ENCODE measurements at regions not wholly inside any gene's neighbourhood (a gene's known extent, or its start where the extent isn't known, plus 50 kb on each side); places are given as distances from the start of the nearest gene placed in this dataset.
"Not testable (repeated sequence)": the region's sequence is repeated elsewhere in the genome, so short reads cannot be mapped to it uniquely, and the experiment has no call there.

- DNase-seq: no peak
Observed at GRCh38 chr17:72372185-72372584, 251.4 kb downstream of the SOX9 start.

DNA sequence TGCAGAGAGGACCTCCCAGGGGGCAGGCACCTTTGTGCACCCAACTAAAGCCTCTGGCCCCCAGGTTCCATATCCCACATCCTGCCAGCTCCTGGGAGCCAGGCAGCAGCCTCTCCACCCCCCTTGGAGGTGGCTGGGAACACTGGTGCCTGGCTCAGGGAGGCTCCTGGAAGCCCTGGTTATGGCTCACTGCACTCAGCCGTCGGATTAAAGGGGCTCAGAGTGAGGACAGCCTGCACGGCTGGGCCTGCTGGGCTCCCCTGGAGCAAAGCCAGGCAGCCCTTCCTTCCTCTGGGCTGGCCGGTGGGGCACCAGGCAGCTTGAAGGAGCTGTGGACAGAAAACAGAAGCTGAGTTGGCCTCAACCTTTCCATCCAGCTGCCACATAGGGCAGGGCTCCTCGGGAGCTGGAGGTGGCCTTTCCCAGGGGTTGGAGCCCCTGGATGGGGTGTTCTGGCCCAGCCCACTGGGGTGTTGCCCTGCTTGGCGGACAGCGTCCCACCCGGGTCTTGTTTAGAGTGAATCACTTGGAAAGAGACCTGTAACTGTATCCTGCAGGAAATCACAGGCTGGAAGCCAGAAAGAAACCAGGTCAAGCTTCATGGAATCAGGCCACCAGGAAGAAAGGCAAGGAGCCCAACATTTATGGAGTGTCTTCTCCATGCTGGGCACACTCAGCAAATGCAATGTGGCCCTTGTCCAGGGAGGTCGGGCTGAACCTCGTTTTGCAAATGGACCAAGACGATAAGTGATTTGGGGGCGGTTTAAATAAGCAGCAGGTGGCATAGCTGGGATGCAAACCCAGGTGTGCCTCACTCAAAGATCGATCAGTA lies 253.3 kb downstream of the SOX9 start:
- DNase-seq: no peak

DNA sequence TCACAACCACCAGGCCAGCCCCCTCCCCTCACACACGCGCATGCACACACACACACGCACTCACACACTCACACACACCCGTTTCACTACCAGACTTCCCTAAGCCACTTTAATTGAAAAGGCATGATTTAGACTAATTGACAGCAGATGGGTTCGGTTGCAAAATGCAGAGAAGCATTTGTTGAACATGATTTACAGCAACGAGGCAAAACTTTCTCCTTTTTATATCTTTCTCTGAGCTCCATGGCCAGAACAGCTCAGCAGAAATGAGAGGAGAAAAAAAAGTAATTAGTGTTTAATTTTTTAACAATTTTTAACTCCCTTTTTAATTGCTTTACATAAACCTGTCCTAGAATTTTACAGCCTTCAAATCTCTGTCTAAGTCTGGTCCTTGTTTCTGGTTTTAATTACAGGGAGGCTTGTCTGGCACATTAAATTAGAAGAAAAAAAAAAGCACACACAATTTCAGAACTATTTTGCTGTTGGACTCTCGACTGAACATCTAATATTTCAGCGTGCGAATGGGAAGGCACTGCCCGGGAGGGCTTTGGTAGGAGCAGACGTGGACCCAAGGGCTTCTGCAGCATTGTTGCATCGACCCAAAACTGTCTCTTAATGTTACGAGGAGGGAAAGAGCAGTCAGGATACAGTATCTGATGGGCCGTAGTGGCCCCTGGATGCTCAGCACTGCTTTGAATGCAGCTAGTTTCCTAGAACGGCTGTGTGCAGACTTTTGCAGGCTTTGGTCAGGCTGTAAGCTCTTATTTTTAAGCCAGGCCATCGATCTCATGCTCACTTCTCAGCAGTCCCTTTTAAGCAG lies 255.9 kb downstream of the SOX9 start:
- no peak for DNase-seq

DNA sequence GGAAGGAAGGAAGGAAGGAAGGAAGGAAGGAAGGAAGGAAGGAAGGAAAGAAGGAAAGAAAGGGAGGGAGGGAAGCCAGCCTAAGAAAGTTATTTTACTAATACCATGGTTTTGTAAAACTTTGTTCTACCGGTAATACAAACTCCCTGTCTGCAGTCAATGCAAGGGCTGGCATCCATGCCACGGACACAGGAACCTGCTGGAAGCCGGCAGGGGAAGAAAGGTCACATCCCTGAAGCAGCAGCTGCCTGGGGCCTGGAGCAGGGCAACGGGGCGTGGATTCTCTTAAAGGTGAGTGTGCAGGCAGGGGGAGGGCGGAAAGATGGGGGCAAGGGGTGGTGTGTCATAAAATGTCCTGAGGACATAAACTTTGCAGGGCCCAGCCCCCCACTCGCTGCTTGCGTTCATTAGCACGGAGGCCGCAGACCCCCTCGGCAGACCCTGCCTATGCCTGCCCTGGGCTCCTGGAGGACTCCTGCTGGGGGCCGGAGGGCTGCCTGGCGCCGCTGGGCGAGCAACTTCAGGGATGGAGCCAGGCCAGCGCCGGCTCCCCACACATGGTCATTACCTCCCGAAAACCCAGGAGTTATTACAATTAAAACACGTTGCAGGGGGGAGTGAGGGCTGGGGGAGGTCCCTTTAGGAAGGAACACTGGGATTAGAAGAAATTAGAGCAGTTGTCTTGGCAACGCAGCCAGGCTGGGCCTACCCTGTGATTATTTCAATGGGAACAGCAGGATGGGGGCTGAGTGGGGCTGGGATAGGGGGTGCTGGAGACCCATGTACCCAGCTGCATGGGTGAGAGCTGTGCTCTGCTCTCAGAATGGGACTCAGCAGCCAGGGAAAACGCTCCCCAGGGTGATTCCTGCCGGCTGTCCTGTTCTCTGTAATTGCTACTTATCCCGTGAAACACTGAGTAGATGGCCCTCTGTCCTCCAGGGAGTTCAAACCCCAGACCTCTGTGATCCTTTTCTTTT lies 257.9 kb downstream of the SOX9 start:
- DNase-seq: no peak

- no peak for DNase-seq
Observed at GRCh38 chr17:72379516-72379915, 258.7 kb downstream of the SOX9 start.

GRCh38 chr17:72380120-72380519 lies 259.3 kb downstream of the SOX9 start:
- DNase-seq: no peak

GRCh38 chr17:72380737-72381136 lies 259.9 kb downstream of the SOX9 start:
- no peak for DNase-seq

GRCh38 chr17:72381597-72382397 lies 261.0 kb downstream of the SOX9 start:
- no peak for DNase-seq

GRCh38 chr17:72382971-72383722 lies 262.3 kb downstream of the SOX9 start:
- DNase-seq: no peak

DNA sequence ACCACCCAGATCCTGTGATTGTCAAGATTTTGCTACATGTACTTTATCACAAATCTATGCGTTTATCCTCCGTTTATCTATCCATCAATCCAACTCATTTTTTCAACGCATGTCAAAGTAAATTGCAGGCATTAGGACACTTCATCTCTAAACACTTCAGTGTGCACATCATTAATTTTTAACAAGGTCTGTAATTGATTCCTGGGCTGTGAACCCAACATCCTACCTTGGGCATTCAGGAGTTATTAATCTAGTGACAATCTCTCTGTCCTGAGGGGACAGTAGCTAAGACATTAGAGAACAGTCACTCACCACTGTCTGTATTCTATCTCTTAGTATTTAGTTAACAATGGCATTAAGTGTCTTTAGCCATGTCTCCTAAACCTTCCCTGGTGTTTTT lies 264.7 kb downstream of the SOX9 start:
- no peak for DNase-seq

DNA sequence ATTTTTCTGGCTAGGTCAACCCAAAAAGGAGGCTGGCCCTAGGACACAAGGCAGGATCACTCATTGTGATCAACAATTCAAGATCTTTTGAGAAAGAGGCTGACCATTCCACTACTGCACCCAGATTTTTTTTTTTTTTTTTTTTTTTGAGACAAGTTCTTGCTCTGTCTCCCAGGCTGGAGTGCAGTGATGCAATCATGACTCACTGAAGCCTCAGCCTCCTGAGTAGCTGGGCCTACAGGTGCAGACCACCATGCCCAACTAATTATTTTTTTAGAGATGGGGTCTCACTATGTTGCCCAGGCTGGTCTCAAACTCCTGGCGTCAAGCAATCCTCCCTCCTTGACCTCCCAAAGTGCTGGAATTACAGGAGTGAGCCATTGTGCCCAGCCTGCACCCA lies 265.4 kb downstream of the SOX9 start:
- DNase-seq: not testable (repeated sequence)

- no peak for DNase-seq
Observed at GRCh38 chr17:72386619-72387237, 265.9 kb downstream of the SOX9 start.

DNA sequence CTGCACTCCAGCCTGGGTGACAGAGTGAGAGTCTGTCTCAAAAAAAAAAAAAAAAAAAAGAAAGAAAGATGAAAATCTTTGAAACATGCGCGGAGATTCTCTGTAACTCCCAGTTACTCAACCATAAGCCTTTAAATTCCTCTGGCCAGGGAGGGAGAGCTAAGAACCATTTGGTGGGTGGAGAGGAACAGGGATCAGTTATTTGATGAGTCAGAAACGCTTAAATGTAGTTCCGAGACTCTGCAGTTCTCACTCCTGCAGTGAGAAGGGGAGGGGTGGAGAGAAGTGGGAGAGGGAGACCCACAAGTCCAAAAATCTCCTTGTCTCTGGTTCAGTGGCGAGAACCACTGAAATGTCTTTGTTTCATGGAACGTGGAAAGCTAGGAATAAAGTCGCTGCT lies 266.7 kb downstream of the SOX9 start:
- DNase-seq: no peak

DNA sequence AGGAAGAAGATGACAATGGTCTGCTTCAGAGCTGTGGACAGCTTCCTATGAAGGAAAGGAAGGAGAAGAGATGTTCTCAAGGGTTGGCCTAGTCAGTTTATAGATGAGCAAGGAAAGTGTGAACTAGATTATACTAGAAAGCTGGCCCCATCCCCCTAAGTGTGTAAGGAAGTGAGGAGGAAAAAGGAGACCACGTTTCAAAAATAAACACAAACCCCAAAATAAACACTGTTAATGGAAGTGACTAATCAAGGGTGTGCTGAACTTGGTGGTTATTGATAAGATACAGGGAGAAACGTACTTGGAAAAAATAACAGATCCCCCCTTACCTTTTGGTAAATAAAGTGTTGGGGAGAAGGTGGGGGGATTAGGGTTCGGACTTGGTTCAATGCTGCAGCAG lies 267.1 kb downstream of the SOX9 start:
- no peak for DNase-seq

DNA sequence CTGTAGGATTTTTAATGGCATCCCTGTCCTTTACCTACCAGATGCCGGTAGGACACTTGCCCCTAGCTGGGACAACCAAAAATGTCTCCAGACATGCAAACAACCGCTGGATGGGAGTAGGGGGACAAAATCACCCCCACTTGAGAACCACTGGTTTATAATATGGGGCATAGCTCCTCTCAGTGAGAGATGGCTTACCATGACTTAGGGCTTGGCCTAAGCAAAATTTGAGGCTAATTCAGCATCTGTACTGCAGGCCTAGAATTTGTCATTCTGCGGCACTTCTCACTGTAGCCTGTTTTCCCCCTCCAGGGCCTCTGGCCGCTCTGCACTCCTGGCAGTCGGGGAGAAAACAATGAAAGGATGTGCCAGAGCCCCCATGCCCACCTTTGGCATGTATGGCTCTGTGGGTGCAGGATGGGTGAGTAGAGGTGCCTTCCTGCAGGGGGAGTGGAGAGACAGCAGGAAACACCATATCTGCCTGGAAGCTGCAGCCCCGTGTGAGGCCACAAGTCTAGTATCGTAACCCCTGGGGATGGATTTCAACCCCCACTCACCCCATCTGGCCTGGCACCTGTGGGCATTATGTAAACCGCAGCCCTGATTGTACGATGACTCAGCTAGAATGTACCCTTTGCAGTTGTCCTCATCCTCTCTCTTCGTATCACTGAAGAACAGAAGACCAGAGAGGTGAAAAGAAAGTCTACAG lies 268.1 kb downstream of the SOX9 start:
- DNase-seq: no peak

DNA sequence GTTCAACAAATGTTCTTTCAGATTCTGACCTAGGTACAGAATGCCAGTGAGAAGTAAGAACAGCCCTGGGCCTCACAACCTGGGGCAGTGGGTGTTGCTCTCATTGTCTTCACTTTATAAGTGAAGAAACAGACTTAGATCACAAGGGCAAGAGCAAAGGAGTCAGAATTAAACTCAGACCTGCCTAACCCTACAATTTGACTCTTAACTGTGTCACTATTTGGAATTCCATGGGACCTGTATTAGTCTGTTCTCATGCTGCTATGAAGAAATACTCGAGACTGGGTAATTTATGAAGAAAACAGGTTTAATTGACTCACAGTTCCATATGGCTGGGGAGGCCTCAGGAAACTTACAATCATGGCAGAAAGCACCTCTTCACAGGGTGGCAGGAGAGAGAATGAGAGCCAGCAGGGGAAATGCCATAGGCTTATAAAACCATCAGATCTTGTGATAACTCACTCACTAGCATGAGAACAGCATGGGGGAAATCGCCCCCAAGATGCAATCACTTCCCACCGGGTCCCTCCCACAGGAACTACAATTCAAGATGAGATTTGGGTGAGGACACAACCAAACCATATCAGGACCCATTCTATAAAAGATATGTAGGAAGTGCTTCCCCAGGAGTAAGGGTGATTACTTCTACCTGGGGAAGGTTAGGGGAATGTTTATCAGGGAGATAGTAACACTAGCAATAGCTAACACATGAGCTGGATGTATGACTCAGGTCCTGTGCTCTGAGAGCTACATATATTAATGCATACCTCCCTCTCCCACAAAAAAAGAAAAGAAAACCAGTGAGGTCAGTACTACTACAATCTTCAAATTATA lies 270.1 kb downstream of the SOX9 start:
- no peak for DNase-seq

- no peak for DNase-seq
Observed at GRCh38 chr17:72392056-72393010, 271.5 kb downstream of the SOX9 start.

DNA sequence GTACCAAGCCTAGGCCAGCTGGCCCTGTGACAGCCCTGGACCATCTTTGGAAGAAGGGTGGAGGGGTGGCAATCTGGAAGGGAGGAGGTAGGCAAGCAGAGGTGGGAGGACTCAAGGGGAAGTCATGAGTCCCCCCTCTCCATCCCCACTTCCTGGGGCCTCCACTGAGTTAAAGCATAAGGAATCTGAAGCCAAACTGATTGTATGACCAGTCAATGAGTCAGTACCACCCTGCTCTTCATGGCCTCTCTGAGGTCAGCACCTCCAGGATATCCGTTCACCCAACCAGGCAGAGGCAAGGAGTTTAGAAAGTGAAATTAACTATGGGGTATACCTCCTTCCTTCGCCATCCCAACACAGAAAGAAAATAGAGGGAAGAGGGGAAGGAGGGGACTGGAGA lies 272.7 kb downstream of the SOX9 start:
- no peak for DNase-seq

All from activated CD4-positive, CD25-positive, alpha-beta regulatory T cell treated with anti-CD3 and anti-CD28 coated beads, Interleukin-2, amount 50 U/mL, for 72 hours (primary cell).